Lower lobe of right lung (tissue), 2 donors: ENCODE measurements at regions not wholly inside any gene's neighbourhood (a gene's known extent, or its start where the extent isn't known, plus 50 kb on each side); places are given as distances from the start of the nearest gene placed in this dataset.

Experiments
- ATAC-seq, 2 donors: fragments of 200-7000 bp; cut with Tn5 transposase; one replicate each; pipeline ENCODE4 v1.9.1; 2020 to 2022; ENCODE audit warnings: mild to moderate bottlenecking in 2 of 2, moderate library complexity in 2 of 2
- DNase-seq: peaks from one replicate; pipeline ENCODE4 v3.0.0-alpha.2; 2020
- H3K27ac ChIP-seq: fragments of 200-600 bp; one replicate; pipeline ENCODE4 v1.8.0; 2022
- H3K27me3 ChIP-seq: fragments of 200-600 bp; one replicate; pipeline ENCODE4 v1.8.0; 2022; ENCODE audit warnings: low read depth
- H3K36me3 ChIP-seq: fragments of 200-600 bp; one replicate; pipeline ENCODE4 v1.8.0; 2022; ENCODE audit warnings: mild to moderate bottlenecking
- H3K4me1 ChIP-seq: fragments of 200-600 bp; one replicate; pipeline ENCODE4 v1.8.0; 2022
- H3K4me3 ChIP-seq: fragments of 200-600 bp; one replicate; pipeline ENCODE4 v1.8.0; 2022; ENCODE audit warnings: mild to moderate bottlenecking
- H3K9me3 ChIP-seq: fragments of 200-600 bp; one replicate; pipeline ENCODE4 v1.8.0; 2022
- CTCF ChIP-seq: fragments of 200-600 bp; IDR thresholded peaks from one replicate; pipeline ENCODE4 v1.8.0; 2022; ENCODE audit warnings: antibody characterized with exemption, mild to moderate bottlenecking
- intact Hi-C: fragments of 100-400 bp; cut with DNase I; formaldehyde crosslinking; loops from one replicate; pipeline ENCODE4 v1.11.0; 2022
- donor health status: DM: no; HTN: yes; CAD: no; lungs with severe emphysema.

- no peaks in the 10 kb centered on the region for H3K4me1 ChIP-seq
- no peaks in the 10 kb centered on the region for H3K27me3 ChIP-seq
- ATAC-seq (no peak), DNase-seq (no peak)
- intact Hi-C loops, result no loop called here
- TF ChIP-seq CTCF, result no peak
- H3K27ac ChIP-seq, result no peak overlapping the region
- H3K36me3 ChIP-seq, result no peaks in the 10 kb centered on the region
- no peak overlapping the region for H3K4me3 ChIP-seq
- H3K9me3 ChIP-seq, result no peaks in the 10 kb centered on the region
Observed at GRCh38 chr16:79865918-79866317, 265.4 kb upstream of the MAF start.

GRCh38 chr16:79864781-79865391 lies 264.3 kb upstream of the MAF start:
- TF ChIP-seq CTCF, result no peak
- H3K27me3 ChIP-seq, result no peaks in the 10 kb centered on the region

GRCh38 chr16:79864032-79864780 lies 263.7 kb upstream of the MAF start:
- intact Hi-C loops, result no loop called here
- no peaks in the 10 kb centered on the region for H3K27me3 ChIP-seq
- DNase-seq (no peak), ATAC-seq (no peak)
- no peaks in the 10 kb centered on the region for H3K9me3 ChIP-seq
- no peaks in the 10 kb centered on the region for H3K36me3 ChIP-seq
- no peak overlapping the region for H3K27ac ChIP-seq
- no peak for TF ChIP-seq CTCF
- H3K4me1 ChIP-seq, result no peaks in the 10 kb centered on the region
- no peak overlapping the region for H3K4me3 ChIP-seq

More at GRCh38 chr16:79864781-79865391, 264.3 kb upstream of the MAF start:
- Histone ChIP-seq H3K9me3 (no peaks in the 10 kb centered on the region), H3K27ac (no peak overlapping the region), H3K4me3 (no peak overlapping the region), H3K36me3 (no peaks in the 10 kb centered on the region), H3K4me1 (no peaks in the 10 kb centered on the region)
- DNase-seq (no peak), ATAC-seq (no peak)
- intact Hi-C loops, result no loop called here

- ATAC-seq (no peak), DNase-seq (no peak)
- Histone ChIP-seq H3K27me3 (no peaks in the 10 kb centered on the region), H3K4me1 (no peaks in the 10 kb centered on the region), H3K36me3 (no peaks in the 10 kb centered on the region), H3K27ac (no peak overlapping the region), H3K9me3 (no peaks in the 10 kb centered on the region), H3K4me3 (no peak overlapping the region)
- no peak for TF ChIP-seq CTCF
- intact Hi-C loops, result no loop called here
Observed at GRCh38 chr16:79863128-79864031, 262.8 kb upstream of the MAF start.

- no peak for ATAC-seq
- no peaks in the 10 kb centered on the region for H3K36me3 ChIP-seq
- no peak overlapping the region for H3K4me3 ChIP-seq
- intact Hi-C loops, result no loop called here
- no peaks in the 10 kb centered on the region for H3K27me3 ChIP-seq
- DNase-seq, result no peak
- H3K4me1 ChIP-seq, result no peaks in the 10 kb centered on the region
- no peaks in the 10 kb centered on the region for H3K9me3 ChIP-seq
- no peak for TF ChIP-seq CTCF
- H3K27ac ChIP-seq, result no peak overlapping the region
Observed at GRCh38 chr16:79862601-79863000, 262.1 kb upstream of the MAF start.
